Osteocyte (in vitro differentiated cells): ENCODE measurements at regions not wholly inside any gene's neighbourhood (a gene's known extent, or its start where the extent isn't known, plus 50 kb on each side); places are given as distances from the start of the nearest gene placed in this dataset.

Experiments
- DNase-seq: peaks from one replicate; pipeline ENCODE4 v3.0.0; 2021; ENCODE audit warnings: mixed read lengths; ENCODE audit not compliant: unreplicated experiment; ENCODE audit errors: extremely low spot score
- H3K27ac Mint-ChIP-seq: one replicate; pipeline ENCODE4 v1.8.0; 2021; ENCODE audit warnings: mild to moderate bottlenecking, mixed read lengths; ENCODE audit not compliant: unreplicated experiment
- H3K27me3 Mint-ChIP-seq: one replicate; pipeline ENCODE4 v1.8.0; 2021; ENCODE audit warnings: mixed read lengths; ENCODE audit not compliant: unreplicated experiment
- H3K36me3 Mint-ChIP-seq: one replicate; pipeline ENCODE4 v1.8.0; 2021; ENCODE audit warnings: mixed read lengths; ENCODE audit not compliant: unreplicated experiment
- H3K4me1 Mint-ChIP-seq: one replicate; pipeline ENCODE4 v1.8.0; 2021; ENCODE audit warnings: mixed read lengths; ENCODE audit not compliant: unreplicated experiment
- H3K4me3 Mint-ChIP-seq: one replicate; pipeline ENCODE4 v1.8.0; 2021; ENCODE audit warnings: mild to moderate bottlenecking, moderate library complexity, mixed read lengths; ENCODE audit not compliant: unreplicated experiment
- H3K9me3 Mint-ChIP-seq: one replicate; pipeline ENCODE4 v1.8.0; 2021; ENCODE audit warnings: mixed read lengths; ENCODE audit not compliant: unreplicated experiment
- TF ChIP-seq, protein P1 (sequence below): fragments of 200-600 bp; sonication (generic); IDR thresholded peaks from 2 replicates; pipeline ENCODE4 v1.5.0; 2021; ENCODE audit warnings: antibody characterized with exemption, mild to moderate bottlenecking, moderate library complexity

GRCh38 chr7:156191090-156191489, 378.8 kb upstream of the SHH start:
- Mint-ChIP-seq H3K9me3 (peaks cover 16% of the 10 kb centered on the region), H3K27me3 (no peaks in the 10 kb centered on the region), H3K4me3 (no peak overlapping the region), H3K36me3 (no peaks in the 10 kb centered on the region), H3K4me1 (no peaks in the 10 kb centered on the region), H3K27ac (no peak overlapping the region)
- no peak for DNase-seq
- TF ChIP-seq, protein P1, sequence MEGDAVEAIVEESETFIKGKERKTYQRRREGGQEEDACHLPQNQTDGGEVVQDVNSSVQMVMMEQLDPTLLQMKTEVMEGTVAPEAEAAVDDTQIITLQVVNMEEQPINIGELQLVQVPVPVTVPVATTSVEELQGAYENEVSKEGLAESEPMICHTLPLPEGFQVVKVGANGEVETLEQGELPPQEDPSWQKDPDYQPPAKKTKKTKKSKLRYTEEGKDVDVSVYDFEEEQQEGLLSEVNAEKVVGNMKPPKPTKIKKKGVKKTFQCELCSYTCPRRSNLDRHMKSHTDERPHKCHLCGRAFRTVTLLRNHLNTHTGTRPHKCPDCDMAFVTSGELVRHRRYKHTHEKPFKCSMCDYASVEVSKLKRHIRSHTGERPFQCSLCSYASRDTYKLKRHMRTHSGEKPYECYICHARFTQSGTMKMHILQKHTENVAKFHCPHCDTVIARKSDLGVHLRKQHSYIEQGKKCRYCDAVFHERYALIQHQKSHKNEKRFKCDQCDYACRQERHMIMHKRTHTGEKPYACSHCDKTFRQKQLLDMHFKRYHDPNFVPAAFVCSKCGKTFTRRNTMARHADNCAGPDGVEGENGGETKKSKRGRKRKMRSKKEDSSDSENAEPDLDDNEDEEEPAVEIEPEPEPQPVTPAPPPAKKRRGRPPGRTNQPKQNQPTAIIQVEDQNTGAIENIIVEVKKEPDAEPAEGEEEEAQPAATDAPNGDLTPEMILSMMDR: no peak

DNA sequence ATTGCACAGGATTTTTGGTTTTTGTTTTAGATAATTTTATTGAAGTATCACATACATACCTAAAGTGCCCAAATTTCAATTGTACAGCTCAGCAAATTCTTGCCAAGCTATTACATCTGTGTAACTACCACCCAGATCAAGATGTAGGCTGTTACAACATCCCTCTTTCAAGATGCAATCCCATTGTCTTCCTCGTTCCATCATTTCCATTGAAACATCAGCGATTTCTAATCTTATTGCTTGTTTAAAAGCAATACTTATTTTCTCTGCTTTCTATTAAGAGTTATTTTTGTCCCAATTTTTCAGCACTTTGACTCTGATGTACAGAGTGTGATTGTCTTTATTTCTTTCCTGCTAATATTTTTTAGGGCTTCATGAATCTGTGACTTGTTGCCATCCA, 372.8 kb upstream of the SHH start:
- no peaks in the 10 kb centered on the region for H3K4me1 Mint-ChIP-seq
- H3K27me3 Mint-ChIP-seq: no peaks in the 10 kb centered on the region
- no peak for DNase-seq
- H3K36me3 Mint-ChIP-seq: no peaks in the 10 kb centered on the region
- H3K27ac Mint-ChIP-seq: no peak overlapping the region
- TF ChIP-seq, protein P1: no peak
- H3K9me3 Mint-ChIP-seq: peaks cover 25% of the 10 kb centered on the region
- no peak overlapping the region for H3K4me3 Mint-ChIP-seq

- Mint-ChIP-seq H3K4me3 (no peak overlapping the region), H3K27me3 (no peaks in the 10 kb centered on the region), H3K9me3 (peaks cover 25% of the 10 kb centered on the region), H3K36me3 (no peaks in the 10 kb centered on the region), H3K4me1 (no peaks in the 10 kb centered on the region), H3K27ac (no peak overlapping the region)
- TF ChIP-seq, protein P1: no peak
- DNase-seq: no peak
These were observed 371.9 kb upstream of the SHH start for GRCh38 chr7:156184164-156184563.

DNA sequence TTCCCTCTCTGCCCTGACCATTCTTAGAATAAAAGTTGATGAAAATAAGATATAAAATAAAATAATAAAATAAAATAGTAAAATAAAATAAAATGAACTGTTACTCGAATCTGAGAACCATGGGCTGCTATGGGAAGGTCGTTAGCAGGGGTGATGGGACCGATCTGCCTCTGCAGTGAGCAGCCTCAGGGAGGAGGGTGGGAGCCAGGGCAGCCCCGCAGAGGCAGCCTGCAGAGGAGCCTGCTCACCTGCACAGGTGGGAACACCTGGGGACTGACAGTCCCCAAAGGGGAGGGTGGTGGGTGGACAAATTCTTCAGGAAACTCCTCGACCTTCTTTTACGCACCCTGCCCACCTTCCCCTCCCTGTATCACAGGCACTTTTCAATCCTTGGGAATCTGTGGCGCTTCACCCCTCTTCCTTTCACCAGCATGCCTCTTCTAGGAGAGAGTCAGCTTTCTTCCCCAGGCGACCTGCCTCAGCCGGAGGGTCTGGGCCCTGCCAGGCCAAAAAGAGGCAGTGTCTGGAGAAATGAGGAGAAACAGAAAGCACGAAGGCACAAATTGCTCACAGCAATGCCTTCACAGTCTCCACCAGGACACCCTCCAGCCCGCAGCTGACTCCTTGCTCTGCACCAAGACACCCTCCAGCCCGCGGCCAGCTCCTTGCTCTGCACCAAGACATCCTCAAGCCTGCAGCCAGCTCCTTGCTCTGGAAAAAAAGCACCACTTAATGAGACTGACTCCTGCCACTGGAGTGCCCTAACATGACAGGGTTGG, 368.4 kb upstream of the SHH start:
- Mint-ChIP-seq H3K4me1 (no peaks in the 10 kb centered on the region), H3K4me3 (no peak overlapping the region), H3K36me3 (no peaks in the 10 kb centered on the region), H3K27me3 (no peaks in the 10 kb centered on the region), H3K9me3 (peaks cover 11% of the 10 kb centered on the region), H3K27ac (no peak overlapping the region)
- peak; percentile 59 for DNase-seq
- TF ChIP-seq, protein P1: no peak

- Mint-ChIP-seq H3K36me3 (no peaks in the 10 kb centered on the region), H3K9me3 (peaks cover 6% of the 10 kb centered on the region), H3K4me3 (no peak overlapping the region), H3K27me3 (no peaks in the 10 kb centered on the region), H3K4me1 (no peaks in the 10 kb centered on the region), H3K27ac (no peak overlapping the region)
- peak; percentile 44 for DNase-seq
- TF ChIP-seq, protein P1: no peak
These were observed 367.7 kb upstream of the SHH start for GRCh38 chr7:156179872-156180390.
